Activated CD8-positive, alpha-beta T cell treated with anti-CD3 and anti-CD28 coated beads, Interleukin-2, amount 10 ng/mL, durations not matched to agents 7 days and 5 days (primary cell): ENCODE measurements at regions not wholly inside any gene's neighbourhood (a gene's known extent, or its start where the extent isn't known, plus 50 kb on each side); places are given as distances from the start of the nearest gene placed in this dataset.

Experiments used
- ATAC-seq: fragments of 150-1000 bp; cut with Tn5 transposase; one replicate; pipeline ENCODE4 v1.10.0; 2021; ENCODE audit warnings: moderate library complexity
- CTCF ChIA-PET: fragments of 350-600 bp; sonication (Branson Sonifier 250); formaldehyde crosslinking; loops from one replicate; lab custom pipeline; 2021; ENCODE audit warnings: antibody characterized with exemption; lab: Charles Lee
- POLR2A ChIA-PET: fragments of 350-600 bp; sonication (Branson Sonifier 250); formaldehyde crosslinking; loops from one replicate; lab custom pipeline; 2021; ENCODE audit warnings: antibody characterized with exemption; lab: Charles Lee
- DNase-seq: peaks from one replicate; pipeline ENCODE4 v3.0.0-alpha.2; 2020
- H3K27ac Mint-ChIP-seq: one replicate; pipeline ENCODE4 v1.8.0; 2021; ENCODE audit warnings: mild to moderate bottlenecking, mixed read lengths
- H3K27me3 Mint-ChIP-seq: one replicate; pipeline ENCODE4 v1.8.0; 2021; ENCODE audit warnings: low read depth, mixed read lengths
- H3K36me3 Mint-ChIP-seq: one replicate; pipeline ENCODE4 v1.8.0; 2021; ENCODE audit warnings: low read depth, mixed read lengths
- H3K4me1 Mint-ChIP-seq: one replicate; pipeline ENCODE4 v1.8.0; 2021; ENCODE audit warnings: low read depth, mixed read lengths
- H3K4me3 Mint-ChIP-seq: one replicate; pipeline ENCODE4 v1.8.0; 2021; ENCODE audit warnings: mild to moderate bottlenecking, mixed read lengths
- H3K9me3 Mint-ChIP-seq: one replicate; pipeline ENCODE4 v1.8.0; 2022; ENCODE audit warnings: mixed read lengths; ENCODE audit not compliant: insufficient read depth

- H3K27me3 Mint-ChIP-seq = no peaks in the 10 kb centered on the region
- peak overlapping the region; percentile 2 for H3K27ac Mint-ChIP-seq
- no peak for ATAC-seq
- DNase-seq = no peak
- peaks cover 4% of the 10 kb centered on the region for H3K9me3 Mint-ChIP-seq
- CTCF ChIA-PET = no interaction called here
- no peaks in the 10 kb centered on the region for H3K36me3 Mint-ChIP-seq
- POLR2A ChIA-PET = no interaction called here
- H3K4me1 Mint-ChIP-seq = peaks cover 44% of the 10 kb centered on the region
- H3K4me3 Mint-ChIP-seq = no peak overlapping the region
Measured at GRCh38 chr6:14742680-14743079, 503.2 kb upstream of the JARID2 start.

- no peak overlapping the region for H3K4me3 Mint-ChIP-seq
- no peaks in the 10 kb centered on the region for H3K27me3 Mint-ChIP-seq
- no peaks in the 10 kb centered on the region for H3K36me3 Mint-ChIP-seq
- CTCF ChIA-PET = no interaction called here
- peaks cover 4% of the 10 kb centered on the region for H3K9me3 Mint-ChIP-seq
- ATAC-seq (no peak), DNase-seq (no peak)
- H3K27ac Mint-ChIP-seq = peak overlapping the region; percentile 60
- H3K4me1 Mint-ChIP-seq = peaks cover 46% of the 10 kb centered on the region
- POLR2A ChIA-PET = no interaction called here
Measured at GRCh38 chr6:14743144-14743473, 502.8 kb upstream of the JARID2 start.

GRCh38 chr6:14743474-14744211, 502.2 kb upstream of the JARID2 start:
- peak overlapping the region; percentile 60 for H3K27ac Mint-ChIP-seq
- H3K4me3 Mint-ChIP-seq = no peak overlapping the region
- DNase-seq (peak; percentile 63), ATAC-seq (peak; percentile 94)
- no peaks in the 10 kb centered on the region for H3K27me3 Mint-ChIP-seq
- peaks cover 48% of the 10 kb centered on the region for H3K4me1 Mint-ChIP-seq
- H3K36me3 Mint-ChIP-seq = no peaks in the 10 kb centered on the region
- peaks cover 4% of the 10 kb centered on the region for H3K9me3 Mint-ChIP-seq
- ChIA-PET POLR2A (no interaction called here), CTCF (no interaction called here)

- H3K36me3 Mint-ChIP-seq = no peaks in the 10 kb centered on the region
- no peaks in the 10 kb centered on the region for H3K27me3 Mint-ChIP-seq
- H3K4me1 Mint-ChIP-seq = peaks cover 47% of the 10 kb centered on the region
- no peak overlapping the region for H3K4me3 Mint-ChIP-seq
- no peak for DNase-seq
- no peak for ATAC-seq
- H3K27ac Mint-ChIP-seq = peak overlapping the region; percentile 60
- ChIA-PET CTCF (no interaction called here), POLR2A (no interaction called here)
- peaks cover 4% of the 10 kb centered on the region for H3K9me3 Mint-ChIP-seq
Measured at GRCh38 chr6:14744212-14744556, 501.7 kb upstream of the JARID2 start.

GRCh38 chr6:14746139-14746837, 499.6 kb upstream of the JARID2 start:
- DNase-seq = no peak
- H3K4me3 Mint-ChIP-seq = no peak overlapping the region
- POLR2A ChIA-PET = no interaction called here
- peaks cover 4% of the 10 kb centered on the region for H3K9me3 Mint-ChIP-seq
- H3K27me3 Mint-ChIP-seq = no peaks in the 10 kb centered on the region
- CTCF ChIA-PET = no interaction called here
- ATAC-seq = no peak
- H3K36me3 Mint-ChIP-seq = no peaks in the 10 kb centered on the region
- H3K4me1 Mint-ChIP-seq = peaks cover 46% of the 10 kb centered on the region
- H3K27ac Mint-ChIP-seq = no peak overlapping the region

- H3K27me3 Mint-ChIP-seq = no peaks in the 10 kb centered on the region
- H3K27ac Mint-ChIP-seq = peak overlapping the region; percentile 6
- ChIA-PET POLR2A (no interaction called here), CTCF (interaction anchor here (0.7 to 1.9 kb wide), 3 partner anchors 33 to 129 kb away, joined by 3 to 4 read pairs (median 3); no protein-coding TSS in a partner anchor)
- ATAC-seq (no peak), DNase-seq (no peak)
- H3K4me3 Mint-ChIP-seq = peak overlapping the region; percentile 30
- no peaks in the 10 kb centered on the region for H3K36me3 Mint-ChIP-seq
- no peaks in the 10 kb centered on the region for H3K9me3 Mint-ChIP-seq
- peaks cover 38% of the 10 kb centered on the region for H3K4me1 Mint-ChIP-seq
Measured at GRCh38 chr6:14747881-14748520, 497.9 kb upstream of the JARID2 start.

- H3K9me3 Mint-ChIP-seq = no peaks in the 10 kb centered on the region
- H3K27me3 Mint-ChIP-seq = no peaks in the 10 kb centered on the region
- ChIA-PET CTCF (interaction anchor here (1.1 to 1.9 kb wide), 2 partner anchors 34 to 38 kb away, joined by 3 to 4 read pairs; no protein-coding TSS in a partner anchor), POLR2A (no interaction called here)
- H3K36me3 Mint-ChIP-seq = no peaks in the 10 kb centered on the region
- ATAC-seq (no peak), DNase-seq (no peak)
- no peak overlapping the region for H3K27ac Mint-ChIP-seq
- H3K4me1 Mint-ChIP-seq = peaks cover 31% of the 10 kb centered on the region
- H3K4me3 Mint-ChIP-seq = no peak overlapping the region
Measured at GRCh38 chr6:14748679-14749078, 497.2 kb upstream of the JARID2 start.

GRCh38 chr6:14750059-14750661, 495.7 kb upstream of the JARID2 start:
- CTCF ChIA-PET = no interaction called here
- Mint-ChIP-seq H3K27me3 (no peaks in the 10 kb centered on the region), H3K36me3 (no peaks in the 10 kb centered on the region), H3K27ac (no peak overlapping the region), H3K4me1 (peaks cover 28% of the 10 kb centered on the region), H3K4me3 (no peak overlapping the region), H3K9me3 (no peaks in the 10 kb centered on the region)
- POLR2A ChIA-PET = no interaction called here
- DNase-seq (no peak), ATAC-seq (no peak)

- Mint-ChIP-seq H3K27ac (no peak overlapping the region), H3K36me3 (no peaks in the 10 kb centered on the region), H3K9me3 (no peaks in the 10 kb centered on the region), H3K27me3 (no peaks in the 10 kb centered on the region), H3K4me1 (peaks cover 20% of the 10 kb centered on the region), H3K4me3 (no peak overlapping the region)
- DNase-seq = no peak
- CTCF ChIA-PET = no interaction called here
- POLR2A ChIA-PET = no interaction called here
- ATAC-seq = no peak
Measured at GRCh38 chr6:14751645-14752175, 494.2 kb upstream of the JARID2 start.

- H3K27me3 Mint-ChIP-seq = no peaks in the 10 kb centered on the region
- H3K4me1 Mint-ChIP-seq = peaks cover 2% of the 10 kb centered on the region
- no peaks in the 10 kb centered on the region for H3K36me3 Mint-ChIP-seq
- peak overlapping the region; percentile 32 for H3K4me3 Mint-ChIP-seq
- no peak for DNase-seq
- peak; percentile 51 for ATAC-seq
- ChIA-PET CTCF (no interaction called here), POLR2A (no interaction called here)
- no peaks in the 10 kb centered on the region for H3K9me3 Mint-ChIP-seq
- H3K27ac Mint-ChIP-seq = no peak overlapping the region
Measured at GRCh38 chr6:14754751-14755513, 490.9 kb upstream of the JARID2 start.

- Mint-ChIP-seq H3K9me3 (no peaks in the 10 kb centered on the region), H3K27me3 (peaks cover 2% of the 10 kb centered on the region)
- POLR2A ChIA-PET = no interaction called here
Measured at GRCh38 chr6:14756340-14756739, 489.5 kb upstream of the JARID2 start.

More at GRCh38 chr6:14756340-14756739, 489.5 kb upstream of the JARID2 start:
- DNase-seq = no peak
- no peak overlapping the region for H3K27ac Mint-ChIP-seq
- CTCF ChIA-PET = no interaction called here
- no peak for ATAC-seq
- H3K36me3 Mint-ChIP-seq = no peaks in the 10 kb centered on the region
- peaks cover 2% of the 10 kb centered on the region for H3K4me1 Mint-ChIP-seq
- no peak overlapping the region for H3K4me3 Mint-ChIP-seq
